Astrocyte (in vitro differentiated cells and primary cell): ENCODE measurements at regions not wholly inside any gene's neighbourhood (a gene's known extent, or its start where the extent isn't known, plus 50 kb on each side); places are given as distances from the start of the nearest gene placed in this dataset.

Source experiments
- DNase-seq: peaks from one replicate; pipeline ENCODE4 v3.0.0-alpha.2; 2010; ENCODE audit warnings: low read depth
- FAIRE-seq: peaks from 2 replicates; lab custom pipeline; 2011; peaks lifted over from hg19 to GRCh38; lab: Jason Lieb, UNC
- H2AFZ ChIP-seq: 2 replicates; pipeline ENCODE4 v1.6.0; 2012; ENCODE audit warnings: low read depth, low read length, inconsistent platforms
- H3K27ac ChIP-seq: 2 replicates; pipeline ENCODE4 v1.5.1; 2011; ENCODE audit warnings: low read depth, low read length, inconsistent platforms
- H3K27me3 ChIP-seq: 2 replicates; pipeline ENCODE4 v1.6.0; 2011; ENCODE audit warnings: low read length, inconsistent platforms; ENCODE audit not compliant: insufficient read depth
- H3K36me3 ChIP-seq: 2 replicates; pipeline ENCODE4 v1.5.1; 2011; ENCODE audit warnings: low read length, inconsistent platforms; ENCODE audit not compliant: insufficient read depth
- H3K4me1 ChIP-seq: 2 replicates; pipeline ENCODE4 v1.5.1; 2011; ENCODE audit warnings: low read length, inconsistent platforms; ENCODE audit not compliant: insufficient read depth
- H3K4me2 ChIP-seq: 2 replicates; pipeline ENCODE4 v1.6.0; 2012; ENCODE audit warnings: low read length, inconsistent platforms
- H3K4me3 ChIP-seq: 2 replicates; pipeline ENCODE4 v1.5.1; 2011; ENCODE audit warnings: low read depth, mild to moderate bottlenecking, low read length, inconsistent platforms; ENCODE audit not compliant: insufficient read depth
- H3K79me2 ChIP-seq: 2 replicates; pipeline ENCODE4 v1.6.0; 2012; ENCODE audit warnings: mild to moderate bottlenecking, low read length, inconsistent platforms; ENCODE audit not compliant: insufficient read depth
- H3K9ac ChIP-seq: 2 replicates; pipeline ENCODE4 v1.6.0; 2012; ENCODE audit warnings: mild to moderate bottlenecking, low read length, inconsistent platforms
- H3K9me3 ChIP-seq: 2 replicates; pipeline ENCODE4 v1.5.1; 2012; ENCODE audit warnings: low read depth, mild to moderate bottlenecking, low read length, inconsistent platforms; ENCODE audit not compliant: insufficient read depth
- H4K20me1 ChIP-seq: 2 replicates; pipeline ENCODE4 v1.6.0; 2012; ENCODE audit warnings: low read length, inconsistent platforms; ENCODE audit not compliant: insufficient read depth
- H3K27ac Mint-ChIP-seq: one replicate; pipeline ENCODE4 v1.8.0; 2021; ENCODE audit warnings: mild to moderate bottlenecking, mixed read lengths; ENCODE audit not compliant: unreplicated experiment
- H3K27me3 Mint-ChIP-seq: one replicate; pipeline ENCODE4 v1.8.0; 2021; ENCODE audit warnings: low read depth, mixed read lengths; ENCODE audit not compliant: unreplicated experiment
- H3K36me3 Mint-ChIP-seq: one replicate; pipeline ENCODE4 v1.8.0; 2021; ENCODE audit warnings: low read depth, mixed read lengths; ENCODE audit not compliant: unreplicated experiment
- H3K4me1 Mint-ChIP-seq: one replicate; pipeline ENCODE4 v1.8.0; 2021; ENCODE audit warnings: low read depth, mixed read lengths; ENCODE audit not compliant: unreplicated experiment
- H3K4me3 Mint-ChIP-seq: one replicate; pipeline ENCODE4 v1.8.0; 2021; ENCODE audit warnings: mild to moderate bottlenecking, moderate library complexity, mixed read lengths; ENCODE audit not compliant: unreplicated experiment
- H3K9me3 Mint-ChIP-seq: one replicate; pipeline ENCODE4 v1.8.0; 2021; ENCODE audit warnings: mild to moderate bottlenecking, mixed read lengths; ENCODE audit not compliant: unreplicated experiment
- CTCF ChIP-seq: IDR thresholded peaks from 2 replicates; pipeline ENCODE4 v1.5.1; 2011; ENCODE audit warnings: low read depth, mild to moderate bottlenecking, inconsistent platforms, low read length, moderate library complexity; ENCODE audit not compliant: insufficient read depth
- EZH2 ChIP-seq: IDR thresholded peaks from 2 replicates; pipeline ENCODE4 v1.6.1; 2012; ENCODE audit warnings: mild to moderate bottlenecking, low read length, inconsistent platforms; ENCODE audit not compliant: insufficient read depth

DNA sequence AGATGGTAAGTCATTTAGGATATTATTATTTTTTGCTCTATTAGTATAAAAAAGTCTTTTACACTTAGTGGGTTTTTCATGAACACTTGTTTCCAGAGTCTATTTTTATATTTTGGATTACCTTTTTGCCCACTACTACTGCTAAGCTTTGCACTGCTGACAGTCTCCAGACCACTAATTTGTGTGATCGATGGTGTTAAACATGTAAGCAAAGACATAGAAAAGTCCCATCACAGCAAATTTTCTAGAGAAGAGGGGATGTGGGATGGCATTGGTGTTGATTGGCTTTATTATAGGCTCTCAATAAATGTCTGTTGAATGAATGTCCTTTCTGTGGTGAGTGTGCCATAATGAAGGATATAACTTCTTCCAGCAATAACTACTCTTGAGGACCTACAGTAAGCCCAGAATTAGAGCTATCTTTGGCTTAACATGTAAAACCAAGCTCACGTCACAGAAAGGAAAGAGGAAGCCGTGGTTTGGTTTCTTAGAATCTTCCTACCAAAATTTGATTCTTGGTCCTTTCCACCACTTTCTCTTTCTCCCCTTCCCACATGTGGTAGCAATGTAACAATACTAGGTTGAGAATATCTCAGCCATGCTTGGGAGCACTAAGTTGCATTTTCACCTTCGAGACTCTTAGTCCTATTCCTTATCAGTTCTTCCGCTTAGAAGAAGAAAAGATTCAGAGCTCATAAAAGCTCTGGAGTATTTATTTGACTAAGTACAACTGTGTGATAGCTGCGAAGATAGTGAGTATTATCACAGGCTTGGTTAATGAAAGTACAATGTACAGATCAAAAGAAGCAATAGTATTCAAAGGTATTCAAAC, 90.6 kb upstream of the UMPS start:
- Mint-ChIP-seq H3K4me1 (no peaks in the 10 kb centered on the region), H3K36me3 (peaks cover 4% of the 10 kb centered on the region), H3K27ac (no peak overlapping the region), H3K9me3 (no peaks in the 10 kb centered on the region), H3K4me3 (no peak overlapping the region), H3K27me3 (peaks cover 2% of the 10 kb centered on the region)
- Histone ChIP-seq H3K27me3 (no peaks in the 10 kb centered on the region), H3K4me3 (no peak overlapping the region), H3K9ac (no peak overlapping the region), H3K4me1 (no peaks in the 10 kb centered on the region), H3K79me2 (no peaks in the 10 kb centered on the region), H2AFZ (no peak overlapping the region), H3K9me3 (no peaks in the 10 kb centered on the region), H3K36me3 (no peaks in the 10 kb centered on the region), H4K20me1 (no peaks in the 10 kb centered on the region), H3K4me2 (no peak overlapping the region), H3K27ac (no peak overlapping the region)
- DNase-seq (no peak), FAIRE-seq (no peak)
- TF ChIP-seq EZH2: no peak
- TF ChIP-seq CTCF: no peak

- no peaks in the 10 kb centered on the region for H3K4me1 ChIP-seq
- no peak overlapping the region for H3K27ac Mint-ChIP-seq
- H3K36me3 Mint-ChIP-seq: peaks cover 2% of the 10 kb centered on the region
- H3K4me1 Mint-ChIP-seq: no peaks in the 10 kb centered on the region
- no peak overlapping the region for H3K4me3 ChIP-seq
- FAIRE-seq (no peak), DNase-seq (no peak)
- no peaks in the 10 kb centered on the region for H3K27me3 ChIP-seq
- no peaks in the 10 kb centered on the region for H4K20me1 ChIP-seq
- H3K4me2 ChIP-seq: no peak overlapping the region
- no peaks in the 10 kb centered on the region for H3K27me3 Mint-ChIP-seq
- H3K4me3 Mint-ChIP-seq: no peak overlapping the region
- no peak for TF ChIP-seq CTCF
- no peak for TF ChIP-seq EZH2
- H3K9me3 Mint-ChIP-seq: no peaks in the 10 kb centered on the region
- no peaks in the 10 kb centered on the region for H3K79me2 ChIP-seq
- H3K27ac ChIP-seq: no peak overlapping the region
- no peaks in the 10 kb centered on the region for H3K9me3 ChIP-seq
- H2AFZ ChIP-seq: no peak overlapping the region
- no peaks in the 10 kb centered on the region for H3K36me3 ChIP-seq
- no peak overlapping the region for H3K9ac ChIP-seq
Observed at GRCh38 chr3:124640635-124641306, 89.5 kb upstream of the UMPS start.
